GM19043 (cell line): ENCODE measurements at regions not wholly inside any gene's neighbourhood (a gene's known extent, or its start where the extent isn't known, plus 50 kb on each side); places are given as distances from the start of the nearest gene placed in this dataset.
"Not testable (repeated sequence)": the region's sequence is repeated elsewhere in the genome, so short reads cannot be mapped to it uniquely, and the experiment has no call there.

Experiments
- ATAC-seq: cut with Tn5 transposase; IDR thresholded peaks from one replicate; pipeline ENCODE4 v1.9.1; 2021; ENCODE audit warnings: low read depth; ENCODE audit not compliant: unreplicated experiment

DNA sequence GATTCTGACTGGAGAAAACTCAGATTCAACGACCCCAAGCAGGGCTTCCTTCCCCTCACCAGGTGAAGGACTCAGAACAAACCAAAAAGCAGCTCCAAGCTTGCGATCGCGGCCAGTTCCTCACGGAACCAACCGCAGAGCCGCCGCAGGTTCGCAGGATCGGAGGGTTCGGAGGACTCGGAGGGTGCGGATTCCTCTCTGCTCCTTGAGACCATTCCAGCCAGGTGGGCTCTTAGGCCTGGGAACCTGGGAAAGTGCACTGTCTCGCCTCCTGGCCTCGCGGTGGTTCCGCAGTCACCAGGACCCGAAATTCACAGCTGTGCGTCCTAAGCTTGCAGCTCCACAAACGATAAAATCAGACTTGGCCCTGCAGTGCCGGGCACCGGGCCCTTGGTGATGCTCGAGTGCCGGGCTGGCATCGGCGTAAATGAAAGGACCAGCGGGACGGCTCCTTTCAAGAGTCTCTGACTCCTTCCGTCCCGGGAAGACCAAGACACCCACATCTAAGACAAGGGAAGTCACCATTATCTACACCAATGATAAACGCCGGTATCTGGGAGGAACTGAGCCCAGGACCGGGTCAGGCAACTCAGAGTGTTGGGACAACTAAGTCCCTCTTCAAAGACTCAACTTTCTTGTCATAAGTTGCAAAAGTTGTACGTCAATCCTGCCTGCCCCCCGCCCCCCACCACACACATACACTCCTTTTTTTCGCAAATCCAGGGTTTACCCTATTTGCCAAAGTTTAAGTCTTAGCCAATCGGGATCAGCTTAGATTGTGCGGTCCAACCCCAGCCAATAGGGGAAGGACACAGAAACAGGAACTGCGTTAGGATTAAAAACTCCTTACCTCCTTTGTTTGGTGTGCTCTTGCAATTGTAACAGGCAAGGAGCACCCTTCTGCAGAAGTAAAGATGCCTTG, 69.8 kb upstream of the PRSS16 start:
- peak; percentile 60 for ATAC-seq

GRCh38 chr6:27178407-27178730, 69.1 kb upstream of the PRSS16 start:
- ATAC-seq: no peak

DNA sequence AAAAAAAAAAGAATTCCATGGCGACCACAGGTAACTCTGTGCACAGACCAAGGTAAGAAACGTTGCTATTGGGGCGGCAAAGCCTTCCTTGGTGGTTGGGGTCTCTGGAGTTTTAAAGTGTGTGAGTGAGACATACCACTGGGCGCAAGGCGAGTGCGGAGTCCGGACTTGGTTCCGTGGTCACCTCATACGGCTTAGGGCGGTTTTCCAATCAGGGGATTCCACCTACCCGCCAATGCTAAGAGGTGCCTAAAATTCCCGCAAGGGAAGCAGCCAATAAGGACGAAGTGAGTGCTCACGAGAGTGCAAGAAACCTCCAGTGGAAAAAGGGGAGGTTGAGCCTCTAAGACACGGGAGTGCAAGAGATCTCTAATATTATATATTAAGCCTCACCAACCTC, 68.6 kb upstream of the PRSS16 start:
- ATAC-seq: no peak

GRCh38 chr6:27183060-27183832, 64.3 kb upstream of the PRSS16 start:
- ATAC-seq: no peak

DNA sequence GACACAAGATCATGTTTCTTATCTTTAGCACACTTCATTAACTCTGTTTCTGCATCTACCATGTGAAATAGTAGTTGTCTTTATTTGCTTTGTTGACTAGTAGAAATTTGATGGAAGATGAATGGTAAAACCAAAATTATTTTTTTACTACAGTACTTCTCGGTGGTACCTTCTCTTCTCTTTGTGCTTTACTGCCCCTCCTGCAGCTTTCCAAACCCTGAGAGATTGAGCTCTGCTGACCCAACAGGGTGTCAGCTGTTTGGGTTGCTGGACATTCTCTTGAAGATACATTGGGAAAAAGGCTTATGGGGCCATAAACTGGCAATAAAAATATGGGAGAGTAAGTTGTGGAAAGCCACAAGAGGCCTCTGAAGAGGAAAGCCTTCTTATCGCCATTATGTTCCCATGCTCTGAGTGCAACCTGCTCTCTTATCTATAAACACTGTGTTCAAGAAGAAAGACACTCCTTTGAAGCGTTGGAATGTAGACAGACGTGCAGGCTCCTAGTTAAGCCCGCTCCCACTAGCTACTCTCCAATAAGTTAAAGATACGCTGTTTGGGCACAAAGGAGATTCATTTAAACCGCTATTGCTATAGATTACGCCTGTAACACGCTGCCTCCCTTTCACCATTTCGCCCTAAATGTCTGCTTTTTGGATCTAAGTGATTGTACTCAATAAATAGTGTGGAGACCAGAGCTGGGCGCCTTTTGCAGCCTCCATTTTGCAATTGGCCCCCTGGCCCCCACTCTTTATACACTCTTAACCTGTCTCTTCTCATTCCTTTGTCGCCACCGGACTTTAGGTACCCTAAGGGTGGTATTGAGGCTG, 60.1 kb upstream of the PRSS16 start:
- no peak for ATAC-seq

DNA sequence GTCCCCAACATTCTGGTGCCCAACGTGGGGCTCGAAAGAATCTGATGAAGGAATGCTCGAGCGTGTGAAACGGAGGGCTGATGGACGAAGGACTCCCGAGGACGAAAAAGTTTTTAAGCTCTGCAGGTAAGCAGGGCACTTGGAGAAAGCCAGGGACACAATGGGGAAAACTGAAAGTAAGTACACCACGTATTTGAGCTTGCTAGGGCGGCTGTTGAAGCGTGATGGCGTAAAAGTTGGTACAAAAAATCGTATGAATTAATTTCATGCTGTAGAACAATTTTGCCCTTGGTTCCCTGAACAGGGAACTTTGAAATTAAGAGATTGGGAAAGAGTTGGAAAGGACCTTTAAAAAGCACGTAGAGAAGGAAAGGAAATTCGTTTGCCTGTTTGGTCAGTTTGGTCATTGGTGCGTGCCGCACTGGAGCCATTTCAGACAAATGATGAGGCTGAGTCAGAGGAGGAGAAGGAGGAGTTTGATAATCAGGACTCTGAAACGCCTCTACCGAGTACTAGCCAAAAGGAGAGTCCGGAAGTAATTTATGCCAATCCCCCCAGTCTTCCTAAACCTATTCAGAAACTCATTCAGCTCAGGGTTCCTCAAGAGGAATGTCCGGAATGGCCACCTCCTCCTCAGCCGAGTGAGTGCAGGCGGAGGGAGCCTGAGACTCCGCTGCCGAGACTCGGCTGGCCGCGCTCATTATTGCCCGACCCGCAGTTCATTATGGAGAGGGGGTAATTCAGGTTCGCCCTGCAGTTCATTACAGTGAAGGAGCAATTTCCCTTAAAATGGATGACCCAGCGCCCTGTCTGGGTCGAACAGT, 59.2 kb upstream of the PRSS16 start:
- ATAC-seq: peak; percentile 81

DNA sequence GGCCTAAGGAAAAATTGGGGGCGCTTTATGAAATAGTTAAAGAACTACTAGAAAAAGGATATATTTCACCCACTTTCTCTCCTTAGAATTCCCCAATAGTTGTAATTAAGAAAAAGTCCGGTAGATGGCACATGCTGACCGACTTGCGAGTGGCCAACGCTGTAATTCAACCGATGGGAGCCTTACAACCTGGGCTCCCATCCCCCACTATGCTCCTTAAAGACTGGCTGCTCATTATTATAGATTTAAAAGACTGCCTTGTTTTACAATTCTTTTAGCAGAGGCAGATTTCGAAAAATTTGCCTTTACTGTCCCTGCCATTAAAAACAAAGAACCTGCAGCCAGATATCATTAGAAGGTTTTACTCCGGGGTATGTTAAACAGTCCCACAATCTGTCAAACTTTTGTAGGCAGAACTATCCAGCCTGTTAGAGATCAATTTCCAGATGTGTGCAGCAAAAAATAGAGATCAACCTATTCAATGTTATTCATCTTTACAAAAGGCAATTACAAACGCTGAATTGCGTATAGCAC, 58.5 kb upstream of the PRSS16 start:
- peak; percentile 51 for ATAC-seq

DNA sequence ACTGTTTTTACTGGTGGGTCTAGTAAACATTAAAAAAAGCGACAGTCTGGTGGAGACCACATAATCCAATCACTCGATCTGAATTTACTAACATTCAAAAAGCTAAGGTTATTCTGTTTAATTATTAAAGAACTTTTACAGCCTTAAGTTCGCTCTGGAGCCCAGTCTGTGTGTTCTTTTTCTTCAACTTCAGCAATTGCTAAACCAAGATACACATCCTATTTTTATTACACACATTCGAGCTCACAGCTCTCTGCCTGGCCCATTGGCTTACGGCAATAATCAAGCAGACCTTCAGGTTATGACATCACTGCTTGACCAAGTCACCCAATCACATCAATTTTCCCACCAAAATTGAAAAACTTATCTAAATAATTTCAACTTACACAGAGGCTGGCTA, 57.4 kb upstream of the PRSS16 start:
- ATAC-seq: no peak

- ATAC-seq: not testable (repeated sequence)
Measured at GRCh38 chr6:27194453-27194852, 53.0 kb upstream of the PRSS16 start.

GRCh38 chr6:27195547-27195946, 52.0 kb upstream of the PRSS16 start:
- ATAC-seq: not testable (repeated sequence)
